ENCODE measurements at regions not wholly inside any gene's neighbourhood (a gene's known extent, or its start where the extent isn't known, plus 50 kb on each side); places are given as distances from the start of the nearest gene placed in this dataset.
"Not testable (repeated sequence)": the region's sequence is repeated elsewhere in the genome, so short reads cannot be mapped to it uniquely, and the experiment has no call there.

- H3K27ac ChIP-seq; H3K36me3 ChIP-seq; H3K4me1 ChIP-seq (replicated peaks); H3K9me3 ChIP-seq (replicated peaks); DNase-seq (ENCODE audit: low read depth in 1 of 2, low spot score in 2 of 2); H3K27me3 ChIP-seq (replicated peaks); H3K4me3 ChIP-seq: not testable (repeated sequence)
Measured at GRCh38 chr2:132220589-132220988, 58.8 kb upstream of the ANKRD30BL start.

DNA sequence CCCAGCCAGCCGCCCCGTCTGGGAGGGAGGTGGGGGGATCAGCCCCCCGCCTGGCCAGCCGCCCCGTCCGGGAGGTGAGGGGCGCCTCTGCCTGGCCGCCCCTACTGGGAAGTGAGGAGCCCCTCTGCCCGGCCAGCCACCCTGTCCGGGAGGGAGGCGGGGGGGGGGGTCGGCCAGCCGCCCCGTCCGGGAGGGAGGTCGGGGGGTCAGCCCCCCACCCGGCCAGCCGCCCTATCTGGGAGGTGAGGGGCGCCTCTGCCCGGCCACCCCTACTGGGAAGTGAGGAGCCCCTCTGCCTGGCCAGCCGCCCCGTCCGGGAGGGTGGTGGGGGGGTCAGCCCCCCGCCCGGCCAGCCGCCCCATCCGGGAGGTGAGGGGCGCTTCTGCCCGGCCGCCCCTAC lies 60.1 kb upstream of the ANKRD30BL start:
- H3K9me3 ChIP-seq (replicated peaks); H3K27ac ChIP-seq; DNase-seq (ENCODE audit: low read depth in 1 of 2, low spot score in 2 of 2); H3K4me3 ChIP-seq; H3K36me3 ChIP-seq; H3K27me3 ChIP-seq (replicated peaks); H3K4me1 ChIP-seq (replicated peaks): not testable (repeated sequence)

- Histone ChIP-seq H3K27ac (no peak overlapping the region), H3K27me3 (replicated peaks) (no peaks in the 10 kb centered on the region), H3K4me1 (replicated peaks) (no peaks in the 10 kb centered on the region), H3K4me3 (no peak overlapping the region), H3K9me3 (replicated peaks) (no peaks in the 10 kb centered on the region), H3K36me3 (no peaks in the 10 kb centered on the region)
- DNase-seq (ENCODE audit: low read depth in 1 of 2, low spot score in 2 of 2) = no peak
Measured at GRCh38 chr2:132252191-132252893, 90.6 kb upstream of the ANKRD30BL start.

GRCh38 chr2:132252894-132253264 lies 91.1 kb upstream of the ANKRD30BL start:
- Histone ChIP-seq H3K4me3 (no peak overlapping the region), H3K36me3 (no peaks in the 10 kb centered on the region), H3K9me3 (replicated peaks) (no peaks in the 10 kb centered on the region), H3K27me3 (replicated peaks) (no peaks in the 10 kb centered on the region), H3K4me1 (replicated peaks) (no peaks in the 10 kb centered on the region), H3K27ac (no peak overlapping the region)
- no peak for DNase-seq (ENCODE audit: low read depth in 1 of 2, low spot score in 2 of 2)

DNA sequence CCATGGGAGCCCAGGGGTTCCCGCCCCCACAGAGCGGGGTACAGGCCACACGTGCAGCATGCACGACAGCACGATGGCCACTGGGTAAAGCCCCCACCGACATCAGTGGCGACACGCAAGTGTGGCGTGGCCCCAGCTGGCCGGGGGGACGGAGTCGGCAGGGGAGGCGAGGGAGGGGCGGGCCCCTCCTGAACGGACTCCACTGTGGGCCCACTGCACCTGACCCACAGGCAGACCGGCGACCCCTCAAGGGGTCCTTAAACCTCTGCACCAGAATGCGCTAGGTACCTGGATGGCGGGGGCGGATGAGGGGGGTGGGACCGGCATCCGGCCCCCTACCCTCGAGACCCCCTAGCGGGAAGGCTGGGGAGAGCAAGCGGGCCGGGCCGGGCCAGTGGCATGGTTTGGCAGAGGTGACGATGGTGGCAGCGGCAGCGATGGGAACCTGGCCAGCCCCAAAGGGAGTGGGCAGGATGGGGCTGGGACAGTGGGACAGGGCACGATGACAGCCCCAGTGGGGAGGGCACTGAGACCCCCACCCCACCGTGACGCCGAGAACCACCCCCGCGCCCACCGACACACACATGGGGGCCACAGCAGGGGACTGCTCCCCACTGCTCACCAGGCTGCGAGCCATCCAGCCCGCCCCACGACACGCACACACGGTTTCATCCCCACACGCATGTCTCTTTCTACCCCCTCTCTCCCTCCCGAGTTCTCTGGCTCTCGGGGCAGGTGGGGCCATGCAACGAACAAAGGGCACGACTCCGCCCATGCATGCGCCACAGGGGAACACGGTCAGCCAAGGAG lies 91.9 kb upstream of the ANKRD30BL start:
- no peak overlapping the region for H3K4me3 ChIP-seq
- no peak for DNase-seq (ENCODE audit: low read depth in 1 of 2, low spot score in 2 of 2)
- H3K36me3 ChIP-seq = no peaks in the 10 kb centered on the region
- H3K27me3 ChIP-seq (replicated peaks) = no peaks in the 10 kb centered on the region
- H3K4me1 ChIP-seq (replicated peaks) = no peaks in the 10 kb centered on the region
- no peaks in the 10 kb centered on the region for H3K9me3 ChIP-seq (replicated peaks)
- H3K27ac ChIP-seq = no peak overlapping the region

GRCh38 chr2:132254306-132254919 lies 92.7 kb upstream of the ANKRD30BL start:
- not testable (repeated sequence) for H3K9me3 ChIP-seq (replicated peaks); H3K4me3 ChIP-seq; H3K4me1 ChIP-seq (replicated peaks); DNase-seq (ENCODE audit: low read depth in 1 of 2, low spot score in 2 of 2); H3K27me3 ChIP-seq (replicated peaks); H3K36me3 ChIP-seq; H3K27ac ChIP-seq

GRCh38 chr2:132255714-132256113 lies 94.0 kb upstream of the ANKRD30BL start:
- Histone ChIP-seq H3K4me3 (no peak overlapping the region), H3K36me3 (no peaks in the 10 kb centered on the region), H3K27me3 (replicated peaks) (no peaks in the 10 kb centered on the region), H3K4me1 (replicated peaks) (no peaks in the 10 kb centered on the region), H3K27ac (no peak overlapping the region), H3K9me3 (replicated peaks) (no peaks in the 10 kb centered on the region)
- no peak for DNase-seq (ENCODE audit: low read depth in 1 of 2, low spot score in 2 of 2)

GRCh38 chr2:132256251-132256902 lies 94.6 kb upstream of the ANKRD30BL start:
- Histone ChIP-seq H3K4me1 (replicated peaks) (no peaks in the 10 kb centered on the region), H3K27me3 (replicated peaks) (no peaks in the 10 kb centered on the region), H3K9me3 (replicated peaks) (no peaks in the 10 kb centered on the region), H3K27ac (no peak overlapping the region), H3K36me3 (no peaks in the 10 kb centered on the region), H3K4me3 (no peak overlapping the region)
- DNase-seq (ENCODE audit: low read depth in 1 of 2, low spot score in 2 of 2) = no peak

DNA sequence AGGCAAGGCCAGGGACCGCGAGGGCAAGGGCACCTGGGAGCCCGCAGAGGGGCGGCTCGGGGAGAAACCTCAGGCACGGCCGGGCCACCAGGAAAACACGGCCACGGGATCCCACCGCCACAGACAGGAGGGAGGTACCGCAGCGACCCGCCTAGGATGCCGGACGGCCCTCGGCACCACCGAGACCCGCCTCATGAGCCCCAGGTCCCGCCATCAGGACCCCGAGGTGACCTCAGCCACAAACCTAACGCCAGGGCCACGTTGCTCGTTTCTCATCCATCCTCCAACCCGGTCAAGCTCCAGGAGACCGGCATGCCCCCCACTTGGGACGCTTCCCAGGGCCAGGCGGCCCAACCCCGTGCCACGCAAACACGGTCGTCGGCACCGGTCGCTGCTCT lies 95.2 kb upstream of the ANKRD30BL start:
- not testable (repeated sequence) for DNase-seq (ENCODE audit: low read depth in 1 of 2, low spot score in 2 of 2); H3K27me3 ChIP-seq (replicated peaks); H3K4me3 ChIP-seq; H3K36me3 ChIP-seq; H3K27ac ChIP-seq; H3K9me3 ChIP-seq (replicated peaks); H3K4me1 ChIP-seq (replicated peaks)

DNA sequence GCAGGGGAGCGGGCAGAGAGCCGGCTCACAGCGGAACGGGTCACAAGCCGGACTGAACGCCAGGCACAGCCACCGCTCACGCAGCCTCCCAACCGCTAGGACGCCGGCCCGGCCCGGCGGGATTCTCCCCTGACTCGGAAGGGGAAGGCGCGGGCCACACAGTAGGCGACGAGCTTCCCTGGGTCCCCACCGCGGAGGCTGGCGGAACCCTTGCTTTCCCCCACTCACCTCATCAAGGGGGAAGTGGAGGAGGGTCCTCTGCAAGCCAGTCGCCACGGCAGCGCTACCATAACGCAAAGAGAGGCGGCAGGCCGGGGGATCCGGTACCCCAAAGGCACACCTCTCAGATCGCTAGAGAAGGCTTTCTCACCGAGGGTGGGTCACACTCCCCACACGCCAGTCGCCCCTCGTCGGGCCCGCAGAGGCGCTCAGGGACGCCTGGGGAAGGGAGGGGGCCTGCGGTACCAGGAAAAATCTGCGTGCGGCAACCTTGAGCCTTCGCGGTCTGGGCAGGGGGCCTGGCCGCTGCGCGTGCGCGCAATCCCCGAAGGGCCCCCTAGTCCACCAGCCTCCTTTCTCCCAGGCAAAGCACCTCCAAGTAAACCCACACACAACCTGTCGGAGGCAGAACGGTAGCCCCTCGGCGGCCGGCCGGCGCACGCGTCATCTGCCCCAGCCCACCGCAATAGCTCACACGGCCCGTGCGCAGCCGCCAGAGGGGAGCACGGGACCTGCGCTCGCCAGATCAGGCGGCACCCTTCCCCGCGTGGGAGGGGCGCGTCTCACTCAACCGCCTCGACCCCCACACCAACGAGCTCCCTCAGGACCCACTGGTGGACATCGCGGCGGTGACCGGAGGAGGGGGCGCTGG lies 95.8 kb upstream of the ANKRD30BL start:
- not testable (repeated sequence) for DNase-seq (ENCODE audit: low read depth in 1 of 2, low spot score in 2 of 2); H3K27ac ChIP-seq; H3K4me3 ChIP-seq; H3K27me3 ChIP-seq (replicated peaks); H3K4me1 ChIP-seq (replicated peaks); H3K9me3 ChIP-seq (replicated peaks); H3K36me3 ChIP-seq

DNA sequence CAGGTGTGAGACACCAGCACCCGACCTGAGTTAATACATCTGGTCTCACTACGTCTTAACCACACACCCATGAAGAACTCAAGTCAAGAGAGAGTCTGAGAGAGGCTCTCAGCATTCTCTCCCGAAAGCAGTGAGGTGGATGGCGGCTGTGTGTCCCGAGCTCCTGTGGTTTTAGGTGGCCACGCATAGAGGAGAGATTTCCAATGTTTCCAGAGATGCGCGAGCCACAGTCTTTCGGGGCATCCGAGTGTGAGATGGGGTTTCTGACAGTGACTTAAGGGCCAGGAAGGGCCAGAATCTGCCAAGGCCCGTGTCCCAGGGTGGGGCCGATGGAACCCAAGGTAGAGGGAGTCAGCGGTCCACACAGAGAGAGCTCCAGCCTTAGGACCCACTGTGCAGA lies 97.5 kb upstream of the ANKRD30BL start:
- H3K4me3 ChIP-seq; DNase-seq (ENCODE audit: low read depth in 1 of 2, low spot score in 2 of 2): not testable (repeated sequence)

DNA sequence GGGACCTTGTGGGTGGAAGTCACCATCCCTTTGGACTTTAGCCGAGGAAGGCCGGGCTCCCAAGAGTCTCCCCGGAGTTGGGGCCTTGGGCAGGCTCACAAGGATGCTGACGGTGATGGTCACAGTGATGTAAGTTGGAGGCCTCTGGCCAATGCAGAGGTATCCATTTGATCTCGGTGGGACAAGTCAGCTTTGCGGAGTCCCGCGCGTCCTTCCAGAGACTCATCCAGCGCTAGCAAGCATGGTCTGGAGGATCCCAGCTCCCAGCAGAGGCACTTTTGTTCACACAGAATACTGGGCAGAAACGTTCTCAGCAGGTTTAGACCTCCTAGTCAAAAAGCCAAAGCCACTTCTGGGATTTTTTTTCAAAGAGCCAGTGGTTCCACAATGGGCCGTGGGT lies 103.8 kb upstream of the ANKRD30BL start:
- H3K4me1 ChIP-seq (replicated peaks) = peaks cover 26% of the 10 kb centered on the region
- H3K36me3 ChIP-seq; H3K9me3 ChIP-seq (replicated peaks); H3K4me3 ChIP-seq; H3K27me3 ChIP-seq (replicated peaks); H3K27ac ChIP-seq: not testable (repeated sequence)
- peak in 1 of 2 experiments; percentile 21 for DNase-seq (ENCODE audit: low read depth in 1 of 2, low spot score in 2 of 2)

More for the DNA sequence above, 97.5 kb upstream of the ANKRD30BL start:
- H3K27me3 ChIP-seq (replicated peaks); H3K27ac ChIP-seq; H3K9me3 ChIP-seq (replicated peaks); H3K36me3 ChIP-seq; H3K4me1 ChIP-seq (replicated peaks): not testable (repeated sequence)

- Histone ChIP-seq H3K36me3 (no peaks in the 10 kb centered on the region), H3K9me3 (replicated peaks) (no peaks in the 10 kb centered on the region), H3K4me1 (replicated peaks) (peaks cover 34% of the 10 kb centered on the region), H3K4me3 (no peak overlapping the region), H3K27ac (peak overlapping the region; percentile 82), H3K27me3 (replicated peaks) (no peaks in the 10 kb centered on the region)
- DNase-seq (ENCODE audit: low read depth in 1 of 2, low spot score in 2 of 2) = no peak
Measured at GRCh38 chr2:132267105-132267497, 105.3 kb upstream of the ANKRD30BL start.
